H9 (cell line): ENCODE measurements at regions not wholly inside any gene's neighbourhood (a gene's known extent, or its start where the extent isn't known, plus 50 kb on each side); places are given as distances from the start of the nearest gene placed in this dataset.

Experiments used
- DNase-seq: peaks from one replicate; pipeline ENCODE4 v3.0.0-alpha.2; 2017
- H2AFZ ChIP-seq: one replicate; pipeline ENCODE4 v1.6.1; 2013; ENCODE audit warnings: mild to moderate bottlenecking, low read length, control low read depth, moderate library complexity
- H2AK5ac ChIP-seq: 2 replicates; pipeline ENCODE4 v1.6.1; 2013; ENCODE audit warnings: low read length, control low read depth, mixed read lengths; ENCODE audit not compliant: insufficient read length
- H2BK120ac ChIP-seq: one replicate; pipeline ENCODE4 v1.6.1; 2013; ENCODE audit warnings: low read depth, mild to moderate bottlenecking, low read length, control low read depth, inconsistent platforms; ENCODE audit not compliant: poor library complexity, severe bottlenecking
- H2BK12ac ChIP-seq: 2 replicates; pipeline ENCODE4 v1.6.1; 2013; ENCODE audit warnings: low read length, control low read depth, mixed read lengths, low read depth; ENCODE audit not compliant: insufficient read length
- H2BK15ac ChIP-seq: 2 replicates; pipeline ENCODE4 v1.6.1; 2013; ENCODE audit warnings: low read depth, low read length, control low read depth
- H2BK20ac ChIP-seq: one replicate; pipeline ENCODE4 v1.6.1; 2013; ENCODE audit warnings: low read depth, mild to moderate bottlenecking, low read length, control low read depth, inconsistent platforms; ENCODE audit not compliant: poor library complexity, severe bottlenecking
- H2BK5ac ChIP-seq: 2 replicates; pipeline ENCODE4 v1.6.1; 2013; ENCODE audit warnings: low read length, control low read depth, mixed read lengths; ENCODE audit not compliant: insufficient read length
- H3K14ac ChIP-seq: 2 replicates; pipeline ENCODE4 v1.6.1; 2013; ENCODE audit warnings: low read length, control low read depth; ENCODE audit not compliant: insufficient read depth
- H3K18ac ChIP-seq: 2 replicates; pipeline ENCODE4 v1.6.1; 2013; ENCODE audit warnings: low read depth, mild to moderate bottlenecking, mixed read lengths, low read length, control low read depth; ENCODE audit not compliant: insufficient read length
- H3K23ac ChIP-seq: 2 replicates; pipeline ENCODE4 v1.6.1; 2013; ENCODE audit warnings: low read length, control low read depth, mixed read lengths, low read depth; ENCODE audit not compliant: insufficient read length
- H3K23me2 ChIP-seq: 2 replicates; pipeline ENCODE4 v1.6.1; 2013; ENCODE audit warnings: low read depth, mild to moderate bottlenecking, mixed read lengths, low read length, control low read depth; ENCODE audit not compliant: insufficient read length, poor library complexity, severe bottlenecking
- H3K27ac ChIP-seq: 2 replicates; pipeline ENCODE4 v1.5.1; 2013; ENCODE audit warnings: low read length, control low read depth, mixed read lengths, low read depth; ENCODE audit not compliant: insufficient read length
- H3K27me3 ChIP-seq: 2 replicates; pipeline ENCODE4 v1.6.1; 2013; ENCODE audit warnings: low read length, control low read depth, inconsistent platforms; ENCODE audit not compliant: insufficient read depth
- H3K4ac ChIP-seq: 2 replicates; pipeline ENCODE4 v1.6.1; 2013; ENCODE audit warnings: low read depth, mild to moderate bottlenecking, control low read depth, inconsistent platforms, low read length, moderate library complexity
- H3K4me1 ChIP-seq: 2 replicates; pipeline ENCODE4 v1.6.1; 2013; ENCODE audit warnings: low read length, control low read depth, inconsistent platforms; ENCODE audit not compliant: insufficient read depth
- H3K4me2 ChIP-seq: 2 replicates; pipeline ENCODE4 v1.6.1; 2013; ENCODE audit warnings: low read length, control low read depth, mixed read lengths; ENCODE audit not compliant: insufficient read length, insufficient read depth
- H3K56ac ChIP-seq: 2 replicates; pipeline ENCODE4 v1.6.1; 2013; ENCODE audit warnings: low read depth, mild to moderate bottlenecking, mixed read lengths, low read length, control low read depth; ENCODE audit not compliant: insufficient read length
- H3K79me1 ChIP-seq: 2 replicates; pipeline ENCODE4 v1.6.1; 2013; ENCODE audit warnings: low read depth, mild to moderate bottlenecking, moderate library complexity, low read length, control low read depth, inconsistent platforms; ENCODE audit not compliant: insufficient read depth, poor library complexity, severe bottlenecking
- H3K79me2 ChIP-seq: 2 replicates; pipeline ENCODE4 v1.6.1; 2013; ENCODE audit warnings: low read length, control low read depth, inconsistent platforms; ENCODE audit not compliant: insufficient read depth
- H3K9ac ChIP-seq: 2 replicates; pipeline ENCODE4 v1.6.1; 2013; ENCODE audit warnings: low read length, control low read depth, mixed read lengths; ENCODE audit not compliant: insufficient read length; ENCODE audit errors: extremely low read depth
- H3K9me3 ChIP-seq: one replicate; pipeline ENCODE4 v1.6.1; 2013; ENCODE audit warnings: low read depth, low read length, inconsistent platforms; ENCODE audit not compliant: control insufficient read depth
- H3T11ph ChIP-seq: one replicate; pipeline ENCODE4 v1.6.1; 2013; ENCODE audit warnings: mild to moderate bottlenecking, low read length, control low read depth, inconsistent platforms
- H4K20me1 ChIP-seq: one replicate; pipeline ENCODE4 v1.6.1; 2013; ENCODE audit not compliant: control insufficient read depth, insufficient read length, insufficient read depth
- H4K5ac ChIP-seq: 2 replicates; pipeline ENCODE4 v1.6.1; 2013; ENCODE audit warnings: low read depth, mild to moderate bottlenecking, mixed read lengths, low read length, control low read depth; ENCODE audit not compliant: insufficient read length
- H4K8ac ChIP-seq: replicated peaks from 2 replicates; pipeline ENCODE4 v1.6.1; 2013; ENCODE audit warnings: low read length, control low read depth, mixed read lengths, low read depth; ENCODE audit not compliant: insufficient read length
- H4K91ac ChIP-seq: 2 replicates; pipeline ENCODE4 v1.6.1; 2013; ENCODE audit warnings: low read depth, mild to moderate bottlenecking, moderate library complexity, mixed read lengths, low read length, control low read depth; ENCODE audit not compliant: insufficient read length
- H3K27ac Mint-ChIP-seq, 3 experiments: 2 replicates in 2 of 3; 3 replicates in 1 of 3; pipeline ENCODE4 v1.8.0; 2020 to 2021; ENCODE audit warnings: mixed read lengths in 3 of 3, mild to moderate bottlenecking in 1 of 3, moderate library complexity in 1 of 3
- H3K27me3 Mint-ChIP-seq: 2 replicates; pipeline ENCODE4 v1.8.0; 2021; ENCODE audit warnings: low read depth, mild to moderate bottlenecking, moderate library complexity, mixed read lengths
- H3K36me3 Mint-ChIP-seq, 3 experiments: 2 replicates in 2 of 3; 3 replicates in 1 of 3; pipeline ENCODE4 v1.8.0; 2020 to 2021; ENCODE audit warnings: low read depth in 3 of 3, mixed read lengths in 3 of 3; ENCODE audit not compliant: insufficient read depth in 1 of 3
- H3K4me1 Mint-ChIP-seq, 2 experiments: 2 replicates each; pipeline ENCODE4 v1.8.0; 2020; ENCODE audit warnings: mixed read lengths in 2 of 2
- H3K4me3 Mint-ChIP-seq, 2 experiments: 2 replicates in 1 of 2; 3 replicates in 1 of 2; pipeline ENCODE4 v1.8.0; 2020 to 2021; ENCODE audit warnings: mild to moderate bottlenecking in 2 of 2, mixed read lengths in 2 of 2, moderate library complexity in 1 of 2
- H3K9me3 Mint-ChIP-seq, 2 experiments: 2 replicates in 1 of 2; 3 replicates in 1 of 2; pipeline ENCODE4 v1.8.0; 2020; ENCODE audit warnings: mild to moderate bottlenecking in 2 of 2, mixed read lengths in 2 of 2, moderate library complexity in 1 of 2
- CTCF ChIP-seq: fragments of 200-600 bp; sonication (generic); conservative IDR thresholded peaks from 3 replicates; pipeline ENCODE4 v1.8.0; 2021; ENCODE audit warnings: antibody characterized with exemption, mild to moderate bottlenecking
- WGBS: extraction: QIAGEN DNeasy Blood & Tissue Kit; methylation state at CpG from one replicate; pipeline ENCODE4 v1.1.7; 2013; ENCODE audit warnings: missing lambda C conversion rate, low lambda C conversion rate, mixed read lengths; ENCODE audit not compliant: insufficient read length; ENCODE audit errors: extremely low coverage; 5-methylcytosine and 5-hydroxymethylcytosine counted together

- DNase-seq, result no peak
- Histone ChIP-seq H3K14ac (no peak overlapping the region), H2BK20ac (no peak overlapping the region), H4K20me1 (no peaks in the 10 kb centered on the region), H2BK12ac (no peak overlapping the region), H4K91ac (no peak overlapping the region), H3K23me2 (no peaks in the 10 kb centered on the region), H3K9me3 (no peaks in the 10 kb centered on the region), H4K5ac (no peak overlapping the region), H2AK5ac (no peak overlapping the region), H2BK5ac (no peak overlapping the region), H3K56ac (no peak overlapping the region), H3K4ac (no peak overlapping the region), H3K23ac (no peak overlapping the region), H3K9ac (no peak overlapping the region), H3T11ph (no peak overlapping the region), H3K18ac (no peak overlapping the region), H3K4me1 (no peaks in the 10 kb centered on the region), H2BK15ac (no peak overlapping the region), H3K79me1 (no peaks in the 10 kb centered on the region), H2AFZ (no peak overlapping the region), H3K27me3 (no peaks in the 10 kb centered on the region), H2BK120ac (no peak overlapping the region), H3K4me2 (no peak overlapping the region), H3K79me2 (no peaks in the 10 kb centered on the region), H4K8ac (no peak overlapping the region), H3K27ac (no peak overlapping the region)
- H3K36me3 Mint-ChIP-seq, result no peaks in the 10 kb centered on the region
- no peak for TF ChIP-seq CTCF
- no peak overlapping the region; a peak in 2 of 7 replicates for H3K27ac Mint-ChIP-seq
- H3K4me3 Mint-ChIP-seq, result no peak overlapping the region
- H3K4me1 Mint-ChIP-seq, result peaks cover 8 to 15% of the 10 kb centered on the region in 2 experiments
- no peaks in the 10 kb centered on the region for H3K9me3 Mint-ChIP-seq
- no peaks in the 10 kb centered on the region for H3K27me3 Mint-ChIP-seq
- no CpG with 5 or more reads among the region's 2 CpGs for WGBS
These were observed 640.5 kb downstream of the PLCL1 start for GRCh38 chr2:198444800-198445287.
